Endothelial cell of umbilical vein (primary cell): ENCODE measurements at regions not wholly inside any gene's neighbourhood (a gene's known extent, or its start where the extent isn't known, plus 50 kb on each side); places are given as distances from the start of the nearest gene placed in this dataset.

Experiments used
- BruUV-seq: library from RNA; stranded (reverse); fragments of 400-500 nt; replicated peaks from 2 replicates; lab custom pipeline; 2021; lab: Mats Ljungman, UMichigan
- CTCF ChIA-PET: fragments of 300-600, 350-600 bp; sonication (Branson Sonifier 250); formaldehyde crosslinking; loops from one replicate; lab custom pipeline; 2021; ENCODE audit warnings: antibody characterized with exemption, inconsistent platforms; lab: Charles Lee
- POLR2A ChIA-PET: fragments of 300-600, 350-600 bp; sonication (Branson Sonifier 250); formaldehyde crosslinking; loops from one replicate; lab custom pipeline; 2021; ENCODE audit warnings: antibody characterized with exemption, inconsistent platforms; lab: Charles Lee
- DNase-seq: peaks from one replicate; pipeline ENCODE4 v3.0.0-alpha.2; 2011; ENCODE audit warnings: low read depth, low spot score
- FAIRE-seq: peaks from 2 replicates; lab custom pipeline; 2011; peaks lifted over from hg19 to GRCh38; lab: Jason Lieb, UNC
- H2AFZ ChIP-seq: 2 replicates; pipeline ENCODE4 v1.6.0; 2012; ENCODE audit warnings: low read depth, low read length, control low read depth, inconsistent platforms
- H3K27ac ChIP-seq: 2 replicates; pipeline ENCODE4 v1.5.1; 2011; ENCODE audit warnings: low read depth, mild to moderate bottlenecking, control low read depth, low read length, moderate library complexity; ENCODE audit not compliant: insufficient read depth
- H3K27me3 ChIP-seq, 2 experiments: 2 replicates each; pipeline versions ENCODE4 v1.6.0 to v1.6.1; 2011; ENCODE audit warnings: low read length in 2 of 2, mixed read lengths in 1 of 2; ENCODE audit not compliant: control insufficient read depth in 2 of 2, insufficient read depth in 2 of 2
- H3K36me3 ChIP-seq, 2 experiments: 2 replicates in 1 of 2; 3 replicates in 1 of 2; pipeline ENCODE4 v1.5.1; 2011; ENCODE audit warnings: low read length in 2 of 2, mild to moderate bottlenecking in 1 of 2, moderate library complexity in 1 of 2; ENCODE audit not compliant: control insufficient read depth in 2 of 2, insufficient read depth in 2 of 2; ENCODE audit errors: extremely low read depth in 1 of 2
- H3K4me1 ChIP-seq: 3 replicates; pipeline ENCODE4 v1.5.1; 2011; ENCODE audit warnings: mild to moderate bottlenecking, low read length; ENCODE audit not compliant: control insufficient read depth, insufficient read depth; ENCODE audit errors: extremely low read depth
- H3K4me2 ChIP-seq: 2 replicates; pipeline ENCODE4 v1.6.1; 2011; ENCODE audit warnings: low read length, control low read depth, mixed read lengths; ENCODE audit not compliant: insufficient read depth
- H3K4me3 ChIP-seq, 3 experiments: fragments of 200-600 bp in 1 of 3; sonication (generic), shearing (Covaris generic) in 1 of 3; replicated peaks in 1 of 3; 2 replicates each; pipeline ENCODE4 v1.5.1; 2011 to 2016; ENCODE audit warnings: control low read depth in 3 of 3, low read length in 3 of 3, mild to moderate bottlenecking in 2 of 3, inconsistent platforms in 1 of 3, low read depth in 1 of 3, moderate library complexity in 1 of 3; ENCODE audit not compliant: insufficient read depth in 1 of 3
- H3K79me2 ChIP-seq: 2 replicates; pipeline ENCODE4 v1.6.0; 2012; ENCODE audit warnings: low read length, inconsistent platforms; ENCODE audit not compliant: control insufficient read depth, insufficient read depth
- H3K9ac ChIP-seq: replicated peaks from 2 replicates; pipeline ENCODE3; 2011; ENCODE audit warnings: low read length, control low read depth; ENCODE audit not compliant: insufficient read depth; ENCODE audit errors: extremely low read depth
- H3K9me1 ChIP-seq: replicated peaks from 3 replicates; pipeline ENCODE4 v1.6.0; 2011; ENCODE audit warnings: mild to moderate bottlenecking, low read length; ENCODE audit not compliant: control insufficient read depth, insufficient read depth; ENCODE audit errors: extremely low read depth
- H3K9me3 ChIP-seq: replicated peaks from 2 replicates; pipeline ENCODE4 v1.5.1; 2012; ENCODE audit warnings: low read length, inconsistent platforms; ENCODE audit not compliant: control insufficient read depth, insufficient read depth
- H4K20me1 ChIP-seq: replicated peaks from 2 replicates; pipeline ENCODE3; 2011; ENCODE audit warnings: mild to moderate bottlenecking, low read length; ENCODE audit not compliant: control insufficient read depth, insufficient read depth; ENCODE audit errors: extremely low read depth
- CTCF ChIP-seq, 2 donors: IDR thresholded peaks; 1 replicate in 1 of 2; 2 replicates in 1 of 2; pipeline ENCODE4 v1.5.1; 2011; ENCODE audit warnings: low read length in 2 of 2, mild to moderate bottlenecking in 2 of 2, moderate library complexity in 2 of 2, control low read depth in 1 of 2, inconsistent platforms in 1 of 2, low read depth in 1 of 2; ENCODE audit not compliant: insufficient read depth in 1 of 2; ENCODE audit errors: extremely low read depth in 1 of 2
- EZH2 ChIP-seq: IDR thresholded peaks from 2 replicates; pipeline ENCODE4 v1.6.1; 2012; ENCODE audit warnings: borderline replicate concordance, low read depth, mild to moderate bottlenecking, moderate library complexity, low read length, inconsistent platforms; ENCODE audit not compliant: severe bottlenecking
- FOS ChIP-seq: IDR thresholded peaks from 2 replicates; pipeline ENCODE4 v1.6.1; 2011; ENCODE audit warnings: mild to moderate bottlenecking, low read length, moderate library complexity, borderline replicate concordance; ENCODE audit not compliant: insufficient read depth
- GATA2 ChIP-seq: IDR thresholded peaks from 2 replicates; pipeline ENCODE4 v1.7.0; 2011; ENCODE audit warnings: low read depth, mild to moderate bottlenecking, moderate library complexity, mixed read lengths, low read length; ENCODE audit not compliant: insufficient read length, insufficient read depth
- JUN ChIP-seq: IDR thresholded peaks from 2 replicates; pipeline ENCODE4 v1.6.1; 2011; ENCODE audit warnings: borderline replicate concordance, low read depth; ENCODE audit not compliant: insufficient read length, insufficient read depth
- MYC ChIP-seq: IDR thresholded peaks from one replicate; pipeline ENCODE4 v1.6.1; 2011; ENCODE audit warnings: mild to moderate bottlenecking, low read depth, low read length
- POLR2A ChIP-seq: IDR thresholded peaks from 2 replicates; pipeline ENCODE4 v1.6.1; 2012; ENCODE audit warnings: low read depth, mild to moderate bottlenecking, control low read depth, low read length
- POLR2AphosphoS5 ChIP-seq: IDR thresholded peaks from 2 replicates; pipeline ENCODE4 v1.6.1; 2012; ENCODE audit warnings: low read depth, mild to moderate bottlenecking, control low read depth, low read length, moderate library complexity; ENCODE audit not compliant: insufficient read depth
- dilution Hi-C: fragments of 300-500 bp; cut with MboI; formaldehyde crosslinking; loops from one replicate; pipeline ENCODE4 v1.15.0; 2019; ENCODE audit warnings: low sequenced_read_pairs; ENCODE audit not compliant: extremely low pct_ligation_motif_present
- intact Hi-C: fragments of 100-400 bp; cut with micrococcal nuclease; formaldehyde crosslinking; loops from one replicate; pipeline ENCODE4 v1.10.0; 2022
- TF ChIP-seq, protein P1 (sequence below): IDR thresholded peaks from 2 replicates; pipeline ENCODE4 v1.6.1; 2011; ENCODE audit not compliant: insufficient read depth, insufficient read length

DNA sequence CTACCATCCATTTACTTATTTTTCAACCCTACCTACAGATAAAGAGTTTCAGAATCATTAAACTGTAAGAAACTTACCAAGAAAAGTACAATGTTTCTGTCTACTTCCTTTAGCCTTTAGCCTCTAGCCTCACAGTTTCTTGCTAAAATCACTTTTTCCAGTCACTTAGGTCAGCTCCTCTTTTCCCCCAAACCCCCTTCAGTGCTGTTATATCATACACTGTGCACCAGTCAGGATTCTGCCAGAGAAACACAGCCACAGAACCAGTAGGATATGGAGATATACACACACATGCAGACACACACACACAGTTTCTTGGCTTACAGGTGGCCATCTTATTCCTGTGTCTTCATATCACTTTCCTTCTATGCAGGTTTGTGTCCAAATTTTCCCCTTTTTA, 139.9 kb upstream of the LIPC start:
- intact Hi-C loops, result no loop called here
- Histone ChIP-seq H3K79me2 (no peaks in the 10 kb centered on the region), H3K27me3 (peaks cover 2 to 3% of the 10 kb centered on the region in 2 experiments), H3K9ac (no peak overlapping the region), H3K4me1 (no peaks in the 10 kb centered on the region), H3K9me1 (no peaks in the 10 kb centered on the region), H2AFZ (no peak overlapping the region), H3K36me3 (no peaks in the 10 kb centered on the region), H3K9me3 (no peaks in the 10 kb centered on the region), H4K20me1 (no peaks in the 10 kb centered on the region), H3K27ac (no peak overlapping the region), H3K4me2 (no peak overlapping the region), H3K4me3 (no peak overlapping the region)
- no TSS peak for BruUV-seq
- TF ChIP-seq FOS (no peak), JUN (no peak), GATA2 (no peak), CTCF (IDR thresholded peaks at IDR 0.05; ENCODE audit: extremely low read depth in 1 of 2, insufficient read depth in 1 of 2, low read depth in 1 of 2, low read length in 2 of 2) (no peak)
- FAIRE-seq (no peak), DNase-seq (no peak)
- ChIA-PET POLR2A (no interaction called here), CTCF (no interaction called here)
- dilution Hi-C loops, result no loop called here

GRCh38 chr15:58292751-58293175, 139.0 kb upstream of the LIPC start:
- H3K9me1 ChIP-seq, result no peaks in the 10 kb centered on the region
- H2AFZ ChIP-seq, result no peak overlapping the region
- dilution Hi-C loops (no loop called here), intact Hi-C loops (no loop called here)
- TF ChIP-seq, protein P1, sequence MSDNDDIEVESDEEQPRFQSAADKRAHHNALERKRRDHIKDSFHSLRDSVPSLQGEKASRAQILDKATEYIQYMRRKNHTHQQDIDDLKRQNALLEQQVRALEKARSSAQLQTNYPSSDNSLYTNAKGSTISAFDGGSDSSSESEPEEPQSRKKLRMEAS, result no peak
- TF ChIP-seq JUN (no peak), EZH2 (no peak), FOS (no peak), MYC (no peak), GATA2 (no peak), POLR2A (no peak), POLR2AphosphoS5 (no peak), CTCF (IDR thresholded peaks at IDR 0.05; ENCODE audit: extremely low read depth in 1 of 2, insufficient read depth in 1 of 2, low read depth in 1 of 2, low read length in 2 of 2) (no peak)
- DNase-seq (no peak), FAIRE-seq (no peak)
- no peak overlapping the region for H3K4me2 ChIP-seq
- CTCF ChIA-PET, result no interaction called here
- no peaks in the 10 kb centered on the region for H4K20me1 ChIP-seq
- no peaks in the 10 kb centered on the region for H3K4me1 ChIP-seq
- H3K9ac ChIP-seq, result no peak overlapping the region
- POLR2A ChIA-PET, result no interaction called here
- no peak overlapping the region for H3K4me3 ChIP-seq
- no peaks in the 10 kb centered on the region for H3K36me3 ChIP-seq
- peaks cover 5 to 8% of the 10 kb centered on the region in 2 experiments for H3K27me3 ChIP-seq
- H3K79me2 ChIP-seq, result no peaks in the 10 kb centered on the region
- no peaks in the 10 kb centered on the region for H3K9me3 ChIP-seq
- no peak overlapping the region for H3K27ac ChIP-seq
- BruUV-seq, result no TSS peak
